ENCODE measurements at regions not wholly inside any gene's neighbourhood (a gene's known extent, or its start where the extent isn't known, plus 50 kb on each side); places are given as distances from the start of the nearest gene placed in this dataset.

GRCh38 chr17:72268431-72268830 is 147.6 kb downstream of the SOX9 start:
- no peak overlapping the region for H3K4me3 ChIP-seq (ENCODE audit: low read depth, low read length)
- no peak for DNase-seq (ENCODE audit: low read depth)
- TF ChIP-seq CTCF (IDR thresholded peaks at IDR 0.05; ENCODE audit: insufficient read depth, low read length, poor library complexity, severe bottlenecking) = no peak
- peaks cover 2% of the 10 kb centered on the region for H3K27me3 ChIP-seq (ENCODE audit: control insufficient read depth, insufficient read depth, low read length)
- no peaks in the 10 kb centered on the region for H3K36me3 ChIP-seq (ENCODE audit: control insufficient read depth, insufficient read depth, low read length)

- Histone ChIP-seq H3K27me3 (ENCODE audit: control insufficient read depth, insufficient read depth, low read length) (peaks cover 2% of the 10 kb centered on the region), H3K36me3 (ENCODE audit: control insufficient read depth, insufficient read depth, low read length) (no peaks in the 10 kb centered on the region), H3K4me3 (ENCODE audit: low read depth, low read length) (no peak overlapping the region)
- no peak for TF ChIP-seq CTCF (IDR thresholded peaks at IDR 0.05; ENCODE audit: insufficient read depth, low read length, poor library complexity, severe bottlenecking)
- DNase-seq (ENCODE audit: low read depth) = no peak
Observed at GRCh38 chr17:72270273-72270924, 149.6 kb downstream of the SOX9 start.

GRCh38 chr17:72271603-72272002 is 150.8 kb downstream of the SOX9 start:
- Histone ChIP-seq H3K27me3 (ENCODE audit: control insufficient read depth, insufficient read depth, low read length) (no peaks in the 10 kb centered on the region), H3K36me3 (ENCODE audit: control insufficient read depth, insufficient read depth, low read length) (no peaks in the 10 kb centered on the region), H3K4me3 (ENCODE audit: low read depth, low read length) (no peak overlapping the region)
- DNase-seq (ENCODE audit: low read depth) = no peak
- no peak for TF ChIP-seq CTCF (IDR thresholded peaks at IDR 0.05; ENCODE audit: insufficient read depth, low read length, poor library complexity, severe bottlenecking)

- no peak overlapping the region for H3K4me3 ChIP-seq (ENCODE audit: low read depth, low read length)
- TF ChIP-seq CTCF (IDR thresholded peaks at IDR 0.05; ENCODE audit: insufficient read depth, low read length, poor library complexity, severe bottlenecking) = no peak
- no peaks in the 10 kb centered on the region for H3K36me3 ChIP-seq (ENCODE audit: control insufficient read depth, insufficient read depth, low read length)
- H3K27me3 ChIP-seq (ENCODE audit: control insufficient read depth, insufficient read depth, low read length) = no peaks in the 10 kb centered on the region
- DNase-seq (ENCODE audit: low read depth) = no peak
Observed at GRCh38 chr17:72273289-72274056, 152.7 kb downstream of the SOX9 start.

GRCh38 chr17:72274614-72275013 is 153.8 kb downstream of the SOX9 start:
- H3K4me3 ChIP-seq (ENCODE audit: low read depth, low read length) = no peak overlapping the region

More at GRCh38 chr17:72274614-72275013, 153.8 kb downstream of the SOX9 start:
- no peak for TF ChIP-seq CTCF (IDR thresholded peaks at IDR 0.05; ENCODE audit: insufficient read depth, low read length, poor library complexity, severe bottlenecking)
- Histone ChIP-seq H3K36me3 (ENCODE audit: control insufficient read depth, insufficient read depth, low read length) (no peaks in the 10 kb centered on the region), H3K27me3 (ENCODE audit: control insufficient read depth, insufficient read depth, low read length) (no peaks in the 10 kb centered on the region)
- no peak for DNase-seq (ENCODE audit: low read depth)
